ENCODE measurements at regions not wholly inside any gene's neighbourhood (a gene's known extent, or its start where the extent isn't known, plus 50 kb on each side); places are given as distances from the start of the nearest gene placed in this dataset.

DNA sequence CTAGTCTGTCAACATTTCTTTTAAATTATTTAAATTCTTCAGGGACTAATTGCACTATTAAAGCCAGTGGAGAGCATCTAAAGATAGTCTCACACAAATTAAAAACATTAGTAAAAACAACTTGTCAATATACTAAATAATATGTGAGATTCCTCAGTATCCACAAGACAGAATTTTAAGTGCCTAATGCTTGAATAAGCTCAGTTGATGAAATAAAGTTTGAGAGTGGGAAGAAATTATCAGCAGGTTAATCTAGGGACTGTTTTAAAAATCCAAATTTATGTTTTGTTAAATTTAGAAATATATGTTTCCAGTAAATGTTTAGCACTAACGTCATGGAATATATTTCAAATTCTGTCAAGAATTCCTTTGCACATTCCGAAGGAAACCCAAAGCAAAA lies 105.2 kb downstream of the SLC41A2 start:
- Histone ChIP-seq H3K9me3 (no peaks in the 10 kb centered on the region), H3K36me3 (no peaks in the 10 kb centered on the region), H3K4me1 (no peaks in the 10 kb centered on the region)

GRCh38 chr12:104852102-104852501 lies 106.0 kb downstream of the SLC41A2 start:
- Histone ChIP-seq H3K9me3 (no peaks in the 10 kb centered on the region), H3K4me1 (no peaks in the 10 kb centered on the region), H3K4me3 (no peak overlapping the region), H3K36me3 (no peaks in the 10 kb centered on the region), H3K27me3 (no peaks in the 10 kb centered on the region), H3K27ac (no peak overlapping the region)
- no peak for DNase-seq
- TF ChIP-seq CTCF (IDR thresholded peaks at IDR 0.05) (no peak), POLR2A (IDR thresholded peaks at IDR 0.05) (no peak)

More for the DNA sequence above, 105.2 kb downstream of the SLC41A2 start:
- no peak for DNase-seq
- TF ChIP-seq POLR2A (IDR thresholded peaks at IDR 0.05): no peak
- no peak for TF ChIP-seq CTCF (IDR thresholded peaks at IDR 0.05)
- no peak overlapping the region for H3K4me3 ChIP-seq
- no peak overlapping the region for H3K27ac ChIP-seq
- no peaks in the 10 kb centered on the region for H3K27me3 ChIP-seq

DNA sequence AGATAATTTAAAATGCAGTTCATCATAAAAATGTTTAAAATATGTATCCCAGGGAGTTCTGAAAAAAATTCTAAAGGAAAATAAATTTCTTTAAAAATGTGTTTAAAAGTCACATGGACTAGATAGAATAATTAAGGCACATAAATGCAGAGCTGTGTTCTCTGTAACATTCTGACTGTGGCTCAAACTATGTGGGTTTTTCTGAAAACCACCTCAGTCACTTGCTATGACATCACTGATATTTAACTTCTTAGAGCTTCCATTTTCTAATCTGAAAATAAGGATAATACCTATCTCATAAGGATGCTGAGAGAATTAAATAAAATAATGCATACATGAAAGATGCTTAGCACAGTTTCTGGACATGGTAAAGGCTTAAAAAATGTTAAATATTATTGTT lies 107.3 kb downstream of the SLC41A2 start:
- no peaks in the 10 kb centered on the region for H3K27me3 ChIP-seq
- DNase-seq: no peak
- H3K36me3 ChIP-seq: no peaks in the 10 kb centered on the region
- no peak overlapping the region for H3K4me3 ChIP-seq
- no peaks in the 10 kb centered on the region for H3K4me1 ChIP-seq
- H3K9me3 ChIP-seq: no peaks in the 10 kb centered on the region
- TF ChIP-seq POLR2A (IDR thresholded peaks at IDR 0.05) (no peak), CTCF (IDR thresholded peaks at IDR 0.05) (no peak)
- no peak overlapping the region for H3K27ac ChIP-seq

- Histone ChIP-seq H3K27ac (no peak overlapping the region), H3K9me3 (no peaks in the 10 kb centered on the region), H3K27me3 (no peaks in the 10 kb centered on the region), H3K4me1 (no peaks in the 10 kb centered on the region), H3K36me3 (peaks cover 0 to 13% (median 0%) of the 10 kb centered on the region in 3 donors), H3K4me3 (no peak overlapping the region)
- TF ChIP-seq CTCF (IDR thresholded peaks at IDR 0.05): no peak
- no peak for DNase-seq
These were observed 111.9 kb downstream of the SLC41A2 start for GRCh38 chr12:104846056-104846767.

GRCh38 chr12:104844123-104844522 lies 114.0 kb downstream of the SLC41A2 start:
- TF ChIP-seq CTCF (IDR thresholded peaks at IDR 0.05) (no peak), POLR2A (IDR thresholded peaks at IDR 0.05) (no peak)
- Histone ChIP-seq H3K4me3 (no peak overlapping the region), H3K4me1 (no peaks in the 10 kb centered on the region), H3K27me3 (no peaks in the 10 kb centered on the region), H3K9me3 (no peaks in the 10 kb centered on the region), H3K36me3 (peaks cover 0 to 13% (median 0%) of the 10 kb centered on the region in 3 donors), H3K27ac (no peak overlapping the region)
- DNase-seq: no peak

All from Peyer's patch (tissue), 4 donors.